HFFc6 (cell line): ENCODE measurements at regions not wholly inside any gene's neighbourhood (a gene's known extent, or its start where the extent isn't known, plus 50 kb on each side); places are given as distances from the start of the nearest gene placed in this dataset.

ENCODE experiments used
- DNase-seq: peaks from one replicate; pipeline ENCODE4 v3.0.0-alpha.2; 2018
- H3K27ac Mint-ChIP-seq: 2 replicates; pipeline ENCODE4 v1.8.0; 2020; ENCODE audit warnings: mild to moderate bottlenecking, mixed read lengths
- H3K27me3 Mint-ChIP-seq: 2 replicates; pipeline ENCODE4 v1.8.0; 2021; ENCODE audit warnings: mild to moderate bottlenecking, moderate library complexity, mixed read lengths; ENCODE audit not compliant: insufficient read depth
- H3K36me3 Mint-ChIP-seq: 2 replicates; pipeline ENCODE4 v1.8.0; 2021; ENCODE audit warnings: low read depth, mixed read lengths
- H3K4me1 Mint-ChIP-seq: 2 replicates; pipeline ENCODE4 v1.8.0; 2020; ENCODE audit warnings: low read depth, mixed read lengths
- H3K4me3 Mint-ChIP-seq: 2 replicates; pipeline ENCODE4 v1.8.0; 2020; ENCODE audit warnings: mild to moderate bottlenecking, moderate library complexity, mixed read lengths
- H3K9me3 Mint-ChIP-seq: 2 replicates; pipeline ENCODE4 v1.8.0; 2020; ENCODE audit warnings: mild to moderate bottlenecking, mixed read lengths
- TF ChIP-seq, protein P1 (sequence below): fragments of 200-600 bp; sonication (generic); IDR thresholded peaks from 2 replicates; pipeline ENCODE4 v1.5.0; 2021; ENCODE audit warnings: antibody characterized with exemption, mild to moderate bottlenecking

DNA sequence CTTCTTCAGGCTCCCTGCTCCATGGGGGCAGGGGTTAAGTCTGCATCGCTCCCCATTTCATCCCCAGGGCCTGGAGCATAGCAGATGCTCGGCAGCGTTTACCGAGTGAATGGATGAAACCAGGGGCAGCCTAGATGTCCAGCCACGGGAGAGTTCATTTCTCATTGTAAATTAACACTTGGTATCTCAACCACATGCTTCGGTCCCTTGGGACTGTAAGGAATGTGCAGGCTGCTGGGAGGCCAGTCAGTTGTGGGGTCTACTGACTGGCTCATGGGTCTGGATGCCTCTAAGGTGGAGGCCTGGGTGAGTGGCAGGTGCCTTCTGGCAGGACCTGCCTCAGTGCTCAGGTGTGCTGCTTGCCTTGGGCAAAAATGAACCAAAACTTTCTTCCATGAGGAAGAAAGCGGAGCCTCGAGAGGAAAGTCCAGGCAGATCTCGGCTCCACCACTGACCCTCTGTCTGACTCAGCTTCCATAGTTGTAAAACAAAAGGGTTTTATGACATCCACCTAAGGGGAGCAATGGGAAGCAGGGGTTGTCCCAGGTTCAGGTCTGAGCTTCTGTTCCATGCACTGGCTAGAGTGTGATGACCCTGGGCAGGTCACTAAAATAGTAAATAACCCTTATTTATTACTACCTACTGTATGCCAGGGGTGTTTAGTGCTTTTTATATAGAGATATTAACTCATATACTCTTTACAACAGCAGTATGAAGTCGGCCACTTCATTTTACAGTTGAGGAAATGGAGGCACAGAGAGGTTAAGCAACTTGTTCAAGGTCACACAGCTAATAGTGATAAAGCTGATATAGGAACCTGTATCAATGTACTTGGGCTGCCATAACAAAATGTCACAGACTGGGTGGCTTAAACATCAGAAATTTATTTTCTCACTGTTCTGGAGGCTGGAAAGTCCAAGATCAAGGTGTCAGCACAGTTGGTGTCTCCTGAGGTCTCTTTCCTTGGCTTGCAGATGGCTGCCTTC lies 144.3 kb upstream of the STX18 start:
- no peak overlapping the region for H3K4me3 Mint-ChIP-seq
- TF ChIP-seq, protein P1, sequence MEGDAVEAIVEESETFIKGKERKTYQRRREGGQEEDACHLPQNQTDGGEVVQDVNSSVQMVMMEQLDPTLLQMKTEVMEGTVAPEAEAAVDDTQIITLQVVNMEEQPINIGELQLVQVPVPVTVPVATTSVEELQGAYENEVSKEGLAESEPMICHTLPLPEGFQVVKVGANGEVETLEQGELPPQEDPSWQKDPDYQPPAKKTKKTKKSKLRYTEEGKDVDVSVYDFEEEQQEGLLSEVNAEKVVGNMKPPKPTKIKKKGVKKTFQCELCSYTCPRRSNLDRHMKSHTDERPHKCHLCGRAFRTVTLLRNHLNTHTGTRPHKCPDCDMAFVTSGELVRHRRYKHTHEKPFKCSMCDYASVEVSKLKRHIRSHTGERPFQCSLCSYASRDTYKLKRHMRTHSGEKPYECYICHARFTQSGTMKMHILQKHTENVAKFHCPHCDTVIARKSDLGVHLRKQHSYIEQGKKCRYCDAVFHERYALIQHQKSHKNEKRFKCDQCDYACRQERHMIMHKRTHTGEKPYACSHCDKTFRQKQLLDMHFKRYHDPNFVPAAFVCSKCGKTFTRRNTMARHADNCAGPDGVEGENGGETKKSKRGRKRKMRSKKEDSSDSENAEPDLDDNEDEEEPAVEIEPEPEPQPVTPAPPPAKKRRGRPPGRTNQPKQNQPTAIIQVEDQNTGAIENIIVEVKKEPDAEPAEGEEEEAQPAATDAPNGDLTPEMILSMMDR: no peak
- no peaks in the 10 kb centered on the region for H3K9me3 Mint-ChIP-seq
- no peaks in the 10 kb centered on the region for H3K36me3 Mint-ChIP-seq
- H3K4me1 Mint-ChIP-seq: peaks cover 6% of the 10 kb centered on the region
- H3K27ac Mint-ChIP-seq: no peak overlapping the region
- no peak for DNase-seq
- H3K27me3 Mint-ChIP-seq: peaks cover 9% of the 10 kb centered on the region

DNA sequence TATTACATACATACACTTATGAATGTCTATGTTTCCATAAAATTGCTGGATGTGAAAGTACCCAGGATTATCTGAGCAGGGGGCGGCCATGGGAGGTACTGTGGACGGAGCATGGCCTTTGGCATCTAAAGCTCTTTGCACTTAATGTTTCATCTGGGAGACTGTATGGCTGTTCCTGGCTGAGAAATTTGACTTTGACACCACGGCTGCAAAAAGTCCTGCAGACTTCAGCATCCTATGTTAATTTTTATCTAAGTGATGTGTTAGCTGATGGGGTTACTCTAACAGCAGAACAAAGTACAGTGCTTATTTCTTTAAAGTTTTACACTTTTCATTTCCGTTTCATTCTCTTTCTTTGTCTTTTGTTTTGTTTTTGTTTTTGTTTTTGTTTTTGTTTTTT lies 139.8 kb upstream of the STX18 start:
- TF ChIP-seq, protein P1: no peak
- no peaks in the 10 kb centered on the region; the same call in 1 of the 2 replicates for H3K27me3 Mint-ChIP-seq
- no peaks in the 10 kb centered on the region for H3K36me3 Mint-ChIP-seq
- no peak overlapping the region for H3K27ac Mint-ChIP-seq
- H3K4me3 Mint-ChIP-seq: no peak overlapping the region
- H3K4me1 Mint-ChIP-seq: peaks cover 23% of the 10 kb centered on the region
- no peak for DNase-seq
- no peaks in the 10 kb centered on the region for H3K9me3 Mint-ChIP-seq

DNA sequence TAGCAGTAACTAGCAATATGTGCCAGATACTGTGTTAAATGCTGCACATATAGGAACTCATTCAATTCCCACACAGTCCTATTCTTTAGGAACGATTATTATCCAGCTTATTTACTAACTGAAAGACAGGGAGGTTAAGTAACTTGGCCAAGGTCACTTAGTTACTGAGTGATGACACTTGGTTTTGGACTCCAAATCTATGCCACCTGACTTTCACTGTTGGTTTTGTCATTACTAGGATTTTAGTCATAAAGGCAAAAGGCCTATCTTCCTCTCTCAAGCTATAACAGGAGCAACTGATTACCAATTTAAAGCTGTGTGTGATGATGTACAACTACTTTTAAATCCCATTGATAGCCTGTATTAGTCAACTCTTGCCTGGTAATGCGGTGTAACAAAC lies 138.9 kb upstream of the STX18 start:
- Mint-ChIP-seq H3K27me3 (no peaks in the 10 kb centered on the region; the same call in none of the 2 replicates), H3K4me3 (no peak overlapping the region), H3K9me3 (no peaks in the 10 kb centered on the region), H3K27ac (no peak overlapping the region), H3K4me1 (peaks cover 23% of the 10 kb centered on the region), H3K36me3 (no peaks in the 10 kb centered on the region)
- TF ChIP-seq, protein P1: no peak
- DNase-seq: no peak

DNA sequence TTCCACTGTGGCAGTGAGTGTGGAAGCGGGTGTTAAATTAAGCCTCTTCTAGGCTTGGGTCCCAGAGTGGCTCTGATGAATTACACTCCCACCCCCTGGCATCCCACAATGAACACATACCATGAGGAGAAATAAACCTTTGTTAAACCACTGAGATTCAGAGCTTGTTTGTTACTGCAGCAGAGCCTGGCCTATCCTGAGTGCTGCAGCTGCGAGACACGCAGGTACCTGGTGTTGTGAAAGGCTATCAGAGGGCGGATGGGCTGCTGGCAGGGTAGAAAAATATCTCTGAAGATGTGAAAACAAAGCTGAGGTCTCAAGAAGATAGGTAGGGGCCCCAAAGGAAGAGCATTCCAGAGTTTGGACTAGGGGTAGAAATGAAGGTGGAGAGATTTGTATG lies 138.4 kb upstream of the STX18 start:
- Mint-ChIP-seq H3K36me3 (no peaks in the 10 kb centered on the region), H3K9me3 (no peaks in the 10 kb centered on the region), H3K27ac (no peak overlapping the region), H3K4me1 (peaks cover 23% of the 10 kb centered on the region), H3K27me3 (no peaks in the 10 kb centered on the region; the same call in none of the 2 replicates), H3K4me3 (no peak overlapping the region)
- TF ChIP-seq, protein P1: no peak
- DNase-seq: no peak

DNA sequence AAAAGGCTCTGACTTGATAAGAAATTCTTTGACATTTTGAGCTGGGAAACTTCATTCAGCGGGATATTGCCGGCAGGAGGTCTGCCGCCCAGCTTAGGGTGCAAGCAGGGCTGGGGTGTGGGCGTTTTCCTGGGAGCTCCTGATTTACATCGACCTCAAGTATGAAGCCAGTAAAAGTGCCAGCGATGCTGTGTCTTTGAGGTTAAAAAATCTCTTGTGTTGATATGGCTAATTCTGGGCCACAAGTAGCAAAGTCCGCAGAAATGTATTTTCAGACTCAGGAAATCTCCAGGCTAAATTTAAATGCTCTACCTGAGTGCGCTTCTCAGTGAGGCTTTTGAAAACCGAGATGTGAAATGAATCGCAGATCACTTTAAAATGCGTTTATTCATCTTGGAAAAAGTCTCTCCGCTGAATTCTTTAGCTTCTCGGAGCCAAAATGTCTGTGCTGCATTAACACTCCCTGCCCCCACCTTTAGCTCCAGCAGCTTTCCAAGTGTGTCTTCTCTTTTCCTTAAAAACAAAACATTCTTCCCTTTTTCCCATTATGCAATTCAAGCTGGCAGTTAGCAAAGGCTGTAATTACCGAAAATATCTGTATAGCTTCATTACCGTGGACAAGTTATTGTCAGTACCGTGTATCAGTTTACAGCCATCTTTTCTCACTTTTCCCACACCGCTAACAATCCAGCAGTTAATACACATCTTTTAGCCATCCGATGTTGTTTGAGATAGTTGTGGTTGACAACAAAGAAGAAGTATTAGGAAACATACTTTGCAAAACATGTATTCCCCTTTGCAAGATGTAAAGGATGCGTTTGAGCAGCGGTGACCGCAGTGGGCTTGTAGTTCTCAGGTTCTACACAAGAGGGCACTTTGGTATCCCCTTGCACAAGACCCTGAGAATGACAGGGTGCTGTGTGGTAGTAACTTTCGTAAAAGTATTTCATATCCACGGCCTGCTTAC lies 136.0 kb upstream of the STX18 start:
- peak overlapping the region; percentile 80 for H3K4me3 Mint-ChIP-seq
- H3K36me3 Mint-ChIP-seq: no peaks in the 10 kb centered on the region
- H3K27me3 Mint-ChIP-seq: peaks cover 2% of the 10 kb centered on the region
- peaks cover 30% of the 10 kb centered on the region for H3K4me1 Mint-ChIP-seq
- no peaks in the 10 kb centered on the region for H3K9me3 Mint-ChIP-seq
- peak; percentile 35 for DNase-seq
- H3K27ac Mint-ChIP-seq: peak overlapping the region; percentile 36; the same call in 1 of the 2 replicates
- TF ChIP-seq, protein P1: peak; percentile 87
